HG02938 (cell line): ENCODE measurements at regions not wholly inside any gene's neighbourhood (a gene's known extent, or its start where the extent isn't known, plus 50 kb on each side); places are given as distances from the start of the nearest gene placed in this dataset.

Experiments
- ATAC-seq: cut with Tn5 transposase; IDR thresholded peaks from one replicate; pipeline ENCODE4 v1.9.1; 2021; ENCODE audit warnings: mild to moderate bottlenecking, moderate library complexity; ENCODE audit not compliant: unreplicated experiment

DNA sequence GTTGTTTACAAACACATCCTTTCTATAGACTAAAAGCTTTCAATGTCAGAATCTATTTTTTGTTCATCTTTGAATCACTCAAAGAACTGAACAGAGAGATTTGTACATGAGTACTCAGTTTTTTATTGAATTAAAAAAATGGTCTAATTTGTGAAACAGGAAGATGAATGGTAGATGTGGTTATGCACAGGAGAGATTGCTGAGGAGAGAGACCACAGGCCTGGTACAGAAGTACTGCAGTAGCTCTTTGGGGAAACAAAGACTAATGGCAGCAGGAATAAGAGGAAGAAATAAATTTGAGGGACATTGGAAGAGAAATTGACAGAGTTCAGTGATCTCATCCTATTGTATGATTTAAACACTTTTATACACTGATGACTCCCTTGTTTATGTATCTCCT lies 222.0 kb upstream of the ARGLU1 start:
- no peak for ATAC-seq

- ATAC-seq: no peak
Observed at GRCh38 chr13:106786006-106786563, 218.1 kb upstream of the ARGLU1 start.

DNA sequence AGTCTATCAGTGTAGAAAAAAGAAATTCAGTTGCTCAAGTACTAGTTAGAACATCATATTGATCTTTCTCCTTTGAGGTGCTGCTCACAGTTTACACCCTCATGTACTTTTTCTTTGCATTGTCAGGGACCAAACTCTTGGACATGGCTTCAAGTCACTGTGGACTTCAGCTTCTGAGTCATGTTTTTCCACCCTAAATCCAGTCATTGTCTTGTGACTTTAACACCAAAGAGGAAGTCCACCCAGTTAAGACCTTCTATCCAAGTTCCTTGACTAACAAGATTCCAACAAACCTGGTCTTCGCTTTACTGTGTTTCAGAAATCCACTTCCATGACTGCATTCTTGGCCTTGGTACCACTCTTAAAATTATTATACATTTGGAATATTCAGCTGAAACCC lies 206.7 kb upstream of the ARGLU1 start:
- no peak for ATAC-seq

DNA sequence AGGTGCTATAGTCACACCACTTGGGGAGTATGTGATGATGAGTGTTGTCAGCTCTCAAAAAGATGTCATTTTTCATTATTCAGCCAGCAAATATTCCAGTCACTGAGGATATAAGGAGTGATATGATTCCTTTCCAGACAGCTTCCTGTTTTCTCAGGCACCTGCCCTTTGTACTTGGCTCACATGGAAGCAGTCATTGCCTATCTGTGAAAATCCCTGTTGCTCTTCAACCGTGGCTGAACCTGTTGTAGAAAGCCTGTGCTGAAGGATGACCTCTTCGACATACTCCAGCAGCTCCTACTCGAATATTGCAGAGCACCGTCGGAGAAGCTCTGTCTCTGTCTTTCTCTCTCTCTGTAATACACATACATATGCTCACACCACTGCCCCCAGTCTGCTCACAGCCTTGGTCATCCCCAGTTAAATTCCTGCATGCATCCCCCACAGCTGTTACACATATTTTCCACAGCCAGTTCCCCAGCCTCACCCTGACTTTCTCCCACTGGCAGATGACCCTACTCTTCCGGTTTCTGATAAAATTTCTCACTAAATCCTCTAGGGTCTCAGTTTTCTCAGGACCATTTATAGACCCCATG lies 204.2 kb upstream of the ARGLU1 start:
- ATAC-seq: no peak

- no peak for ATAC-seq
Observed at GRCh38 chr13:106768991-106769390, 201.1 kb upstream of the ARGLU1 start.

- no peak for ATAC-seq
Observed at GRCh38 chr13:106762708-106763107, 194.8 kb upstream of the ARGLU1 start.

DNA sequence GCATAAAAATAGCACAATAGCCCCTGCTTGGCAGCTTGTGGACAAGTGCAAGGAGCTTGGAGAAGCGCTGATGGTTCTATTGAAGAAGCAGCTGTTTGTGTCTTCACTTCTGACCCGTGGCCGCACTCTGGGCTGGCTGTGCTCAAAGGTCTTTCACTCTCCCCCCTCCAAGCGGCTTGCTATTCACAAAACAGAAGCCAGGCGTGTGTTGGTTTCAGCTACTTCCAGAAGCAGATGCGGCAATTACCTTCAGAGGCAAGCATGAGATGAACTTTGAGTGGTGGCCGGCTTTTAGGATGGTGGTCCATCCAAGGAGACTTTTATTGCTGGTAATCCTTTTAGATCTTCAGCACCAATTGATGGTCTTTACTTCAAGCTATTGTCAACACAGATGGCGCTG lies 188.5 kb upstream of the ARGLU1 start:
- no peak for ATAC-seq

GRCh38 chr13:106755542-106755941 lies 187.6 kb upstream of the ARGLU1 start:
- no peak for ATAC-seq

DNA sequence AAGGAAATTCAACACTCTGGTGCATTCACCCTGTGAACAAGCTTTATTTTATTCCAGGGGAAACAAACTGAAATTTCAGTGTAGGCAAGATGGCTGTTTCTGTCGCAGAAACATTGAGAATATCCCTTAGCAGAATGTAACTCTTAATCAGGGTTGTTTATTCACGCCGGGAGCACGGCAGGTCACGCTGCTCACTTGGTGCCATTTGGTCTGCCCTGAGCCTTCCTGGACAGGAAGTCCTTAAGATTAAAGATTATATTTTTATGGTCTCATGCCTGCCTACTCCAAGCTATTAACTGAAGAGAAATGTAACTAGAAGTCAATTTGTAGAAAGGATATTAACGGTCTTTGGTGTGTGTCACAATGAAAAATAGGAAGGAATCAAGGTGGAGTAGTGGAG lies 185.3 kb upstream of the ARGLU1 start:
- ATAC-seq: no peak

- ATAC-seq: no peak
Observed at GRCh38 chr13:106752584-106753170, 184.7 kb upstream of the ARGLU1 start.

- ATAC-seq: no peak
Observed at GRCh38 chr13:106748785-106749184, 180.8 kb upstream of the ARGLU1 start.

- no peak for ATAC-seq
Observed at GRCh38 chr13:106744516-106744915, 176.6 kb upstream of the ARGLU1 start.

GRCh38 chr13:106738186-106738678 lies 170.3 kb upstream of the ARGLU1 start:
- no peak for ATAC-seq

GRCh38 chr13:106736941-106737340 lies 169.0 kb upstream of the ARGLU1 start:
- no peak for ATAC-seq

DNA sequence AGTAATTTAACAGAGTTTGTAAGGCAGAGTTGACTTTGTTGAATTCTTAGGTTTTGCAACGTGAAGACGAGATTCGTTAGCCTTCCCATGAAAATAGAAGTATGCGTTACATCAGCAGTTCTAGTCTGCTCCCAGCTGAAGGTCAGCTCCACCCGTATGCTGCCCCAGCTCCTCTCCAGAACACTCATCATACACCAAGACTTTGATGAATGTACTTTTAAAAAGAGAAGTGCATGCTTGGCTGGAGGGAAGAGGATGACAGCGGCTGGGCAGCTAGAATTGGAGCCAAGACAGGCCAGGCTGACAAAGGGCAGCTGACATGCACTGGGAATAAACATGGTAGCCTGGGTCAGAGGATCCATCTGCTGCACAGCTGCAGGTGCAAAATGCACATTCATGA lies 166.3 kb upstream of the ARGLU1 start:
- ATAC-seq: no peak

DNA sequence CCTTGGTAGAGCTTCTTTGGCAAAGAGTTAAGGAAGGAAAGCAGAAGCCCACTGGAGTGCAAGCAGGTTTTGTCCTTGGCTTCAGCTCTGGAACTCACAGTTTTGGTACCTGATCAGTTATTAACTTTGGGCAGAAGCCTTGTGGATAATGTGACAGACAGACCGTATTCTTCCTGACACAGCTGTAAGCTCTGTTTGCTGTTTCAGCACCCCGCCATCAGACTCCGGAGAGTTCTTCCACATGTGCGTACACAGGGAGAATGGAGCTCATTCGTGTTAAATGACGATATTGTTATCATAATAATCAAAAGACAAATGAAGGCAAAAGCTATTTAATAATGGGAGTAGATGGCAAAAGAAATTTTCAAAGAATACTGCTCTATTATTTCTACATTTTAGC lies 155.1 kb upstream of the ARGLU1 start:
- no peak for ATAC-seq

- ATAC-seq: no peak
Observed at GRCh38 chr13:106722620-106723019, 154.7 kb upstream of the ARGLU1 start.

DNA sequence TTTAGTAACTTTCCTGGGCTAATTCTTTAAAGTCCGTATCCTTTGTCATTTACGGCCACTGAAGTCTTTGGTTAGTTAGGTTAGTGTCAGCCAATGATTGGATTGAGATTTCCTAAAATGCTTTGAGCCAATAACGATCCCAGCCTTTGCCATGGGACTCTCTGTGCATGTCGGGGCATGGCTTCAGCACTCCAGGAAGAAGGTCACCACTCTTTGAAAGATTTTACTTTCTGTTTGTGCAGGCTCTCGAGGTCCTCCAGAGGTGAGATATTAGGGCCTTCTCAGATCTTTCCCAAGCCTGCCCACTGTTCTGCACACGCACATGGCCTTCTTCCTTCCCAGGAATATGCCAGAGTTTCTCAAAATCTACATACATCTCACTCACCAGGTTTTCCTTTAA lies 153.7 kb upstream of the ARGLU1 start:
- no peak for ATAC-seq

- ATAC-seq: no peak
Observed at GRCh38 chr13:106714271-106714982, 146.5 kb upstream of the ARGLU1 start.

GRCh38 chr13:106712381-106712780 lies 144.4 kb upstream of the ARGLU1 start:
- no peak for ATAC-seq

- no peak for ATAC-seq
Observed at GRCh38 chr13:106710266-106710665, 142.3 kb upstream of the ARGLU1 start.

GRCh38 chr13:106709522-106709921 lies 141.6 kb upstream of the ARGLU1 start:
- ATAC-seq: no peak
